BJ (cell line): ENCODE measurements at regions not wholly inside any gene's neighbourhood (a gene's known extent, or its start where the extent isn't known, plus 50 kb on each side); places are given as distances from the start of the nearest gene placed in this dataset.

ENCODE experiments used
- CTCF ChIA-PET: fragments of 350-600 bp; formaldehyde crosslinking; extraction: SDS; loops from one replicate; lab custom pipeline; 2021; ENCODE audit warnings: antibody characterized with exemption, inconsistent platforms; lab: Yijun Ruan, JAX
- POLR2A ChIA-PET: fragments of 300-600 bp; sonication (Branson Sonifier 250); formaldehyde crosslinking; extraction: SDS; loops from one replicate; lab custom pipeline; 2021; ENCODE audit warnings: antibody characterized with exemption; lab: Charles Lee
- DNase-seq: peaks from one replicate; pipeline ENCODE4 v3.0.0-alpha.2; 2011; ENCODE audit warnings: low read depth
- H3K27me3 ChIP-seq: 2 replicates; pipeline ENCODE4 v1.6.0; 2011; ENCODE audit warnings: low read length; ENCODE audit not compliant: control insufficient read depth, insufficient read depth
- H3K36me3 ChIP-seq: 2 replicates; pipeline ENCODE4 v1.5.1; 2011; ENCODE audit warnings: low read length; ENCODE audit not compliant: control insufficient read depth, insufficient read depth
- H3K4me3 ChIP-seq: 2 replicates; pipeline ENCODE4 v1.5.1; 2011; ENCODE audit warnings: low read depth, mild to moderate bottlenecking, control low read depth, low read length
- TF ChIP-seq, protein P1 (sequence below): IDR thresholded peaks from 2 replicates; pipeline ENCODE4 v1.5.1; 2011; ENCODE audit warnings: low read depth, mild to moderate bottlenecking, control low read depth, inconsistent platforms, low read length, moderate library complexity; ENCODE audit not compliant: insufficient read depth

- ChIA-PET POLR2A (no interaction called here), CTCF (no interaction called here)
- TF ChIP-seq, protein P1, sequence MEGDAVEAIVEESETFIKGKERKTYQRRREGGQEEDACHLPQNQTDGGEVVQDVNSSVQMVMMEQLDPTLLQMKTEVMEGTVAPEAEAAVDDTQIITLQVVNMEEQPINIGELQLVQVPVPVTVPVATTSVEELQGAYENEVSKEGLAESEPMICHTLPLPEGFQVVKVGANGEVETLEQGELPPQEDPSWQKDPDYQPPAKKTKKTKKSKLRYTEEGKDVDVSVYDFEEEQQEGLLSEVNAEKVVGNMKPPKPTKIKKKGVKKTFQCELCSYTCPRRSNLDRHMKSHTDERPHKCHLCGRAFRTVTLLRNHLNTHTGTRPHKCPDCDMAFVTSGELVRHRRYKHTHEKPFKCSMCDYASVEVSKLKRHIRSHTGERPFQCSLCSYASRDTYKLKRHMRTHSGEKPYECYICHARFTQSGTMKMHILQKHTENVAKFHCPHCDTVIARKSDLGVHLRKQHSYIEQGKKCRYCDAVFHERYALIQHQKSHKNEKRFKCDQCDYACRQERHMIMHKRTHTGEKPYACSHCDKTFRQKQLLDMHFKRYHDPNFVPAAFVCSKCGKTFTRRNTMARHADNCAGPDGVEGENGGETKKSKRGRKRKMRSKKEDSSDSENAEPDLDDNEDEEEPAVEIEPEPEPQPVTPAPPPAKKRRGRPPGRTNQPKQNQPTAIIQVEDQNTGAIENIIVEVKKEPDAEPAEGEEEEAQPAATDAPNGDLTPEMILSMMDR: no peak
- Histone ChIP-seq H3K27me3 (no peaks in the 10 kb centered on the region), H3K36me3 (no peaks in the 10 kb centered on the region), H3K4me3 (no peak overlapping the region)
- DNase-seq: no peak
Measured at GRCh38 chr2:7411691-7412090, 494.5 kb downstream of the RNF144A start.

GRCh38 chr2:7417845-7418742 is 500.9 kb downstream of the RNF144A start:
- Histone ChIP-seq H3K4me3 (no peak overlapping the region), H3K27me3 (no peaks in the 10 kb centered on the region), H3K36me3 (no peaks in the 10 kb centered on the region)
- POLR2A ChIA-PET: no interaction called here
- CTCF ChIA-PET: interaction anchor here (0.9 to 1.3 kb wide), 2 partner anchors 9 to 11 kb away, joined by 3 to 5 read pairs; no protein-coding TSS in a partner anchor
- DNase-seq: no peak
- TF ChIP-seq, protein P1: no peak

GRCh38 chr2:7419186-7419585 is 502.0 kb downstream of the RNF144A start:
- no peak overlapping the region for H3K4me3 ChIP-seq
- TF ChIP-seq, protein P1: no peak
- ChIA-PET POLR2A (no interaction called here), CTCF (no interaction called here)
- DNase-seq: no peak
- no peaks in the 10 kb centered on the region for H3K27me3 ChIP-seq
- H3K36me3 ChIP-seq: no peaks in the 10 kb centered on the region

DNA sequence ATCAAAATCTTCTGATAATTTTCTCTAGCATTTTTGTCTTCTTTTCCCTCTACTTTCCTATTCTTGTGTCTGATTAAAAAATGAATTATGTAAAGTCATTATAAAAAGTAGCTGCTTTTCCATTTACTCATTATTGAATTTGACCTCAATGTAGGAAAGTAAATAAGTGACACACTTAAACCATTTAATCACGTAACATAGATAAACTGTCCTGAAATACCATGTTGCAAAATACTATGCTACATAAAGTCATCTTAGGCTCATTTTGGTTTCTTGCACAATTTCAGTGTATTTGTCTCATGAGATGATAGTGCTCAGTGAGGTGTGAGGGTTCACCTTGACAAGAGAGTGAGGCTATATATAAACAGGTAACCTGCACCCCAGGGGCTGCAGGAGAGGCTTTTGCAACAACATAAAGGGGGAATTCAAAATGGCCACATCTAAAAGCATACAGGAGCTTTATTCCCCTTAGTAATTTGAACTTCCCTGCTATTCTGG is 502.7 kb downstream of the RNF144A start:
- no peak for DNase-seq
- ChIA-PET POLR2A (no interaction called here), CTCF (interaction anchor here (0.6 kb wide), 1 partner anchor 862 kb away, joined by 3 read pairs; no protein-coding TSS in a partner anchor)
- TF ChIP-seq, protein P1: no peak
- Histone ChIP-seq H3K27me3 (no peaks in the 10 kb centered on the region), H3K36me3 (no peaks in the 10 kb centered on the region), H3K4me3 (no peak overlapping the region)

GRCh38 chr2:7420530-7420929 is 503.3 kb downstream of the RNF144A start:
- POLR2A ChIA-PET: no interaction called here
- DNase-seq: no peak
- Histone ChIP-seq H3K4me3 (no peak overlapping the region), H3K27me3 (no peaks in the 10 kb centered on the region), H3K36me3 (no peaks in the 10 kb centered on the region)
- TF ChIP-seq, protein P1: no peak
- CTCF ChIA-PET: interaction anchor here (0.6 kb wide), 1 partner anchor 862 kb away, joined by 3 read pairs; no protein-coding TSS in a partner anchor
